BE2C (cell line): ENCODE measurements at regions not wholly inside any gene's neighbourhood (a gene's known extent, or its start where the extent isn't known, plus 50 kb on each side); places are given as distances from the start of the nearest gene placed in this dataset.

Experiments used
- DNase-seq: peaks from one replicate; pipeline ENCODE4 v3.0.0-alpha.2; 2020
- H3K27me3 ChIP-seq: fragments of 250-450 bp; sonication (Bioruptor Pico); 2 replicates; pipeline ENCODE4 v1.5.1; 2020; ENCODE audit warnings: mild to moderate bottlenecking
- H3K36me3 ChIP-seq: fragments of 250-450 bp; sonication (Bioruptor Pico); 2 replicates; pipeline ENCODE4 v1.5.1; 2020; ENCODE audit warnings: mild to moderate bottlenecking
- H3K4me1 ChIP-seq: fragments of 250-450 bp; sonication (Bioruptor Pico); 2 replicates; pipeline ENCODE4 v1.5.1; 2020
- H3K4me3 ChIP-seq: 2 replicates; pipeline ENCODE4 v1.5.1; 2011; ENCODE audit warnings: low read depth, low read length
- H3K9me3 ChIP-seq: fragments of 250-450 bp; sonication (Bioruptor Pico); 2 replicates; pipeline ENCODE4 v1.5.1; 2020
- TF ChIP-seq, protein P1 (sequence below): IDR thresholded peaks from 2 replicates; pipeline ENCODE4 v1.5.1; 2012; ENCODE audit warnings: mild to moderate bottlenecking, low read depth, low read length

DNA sequence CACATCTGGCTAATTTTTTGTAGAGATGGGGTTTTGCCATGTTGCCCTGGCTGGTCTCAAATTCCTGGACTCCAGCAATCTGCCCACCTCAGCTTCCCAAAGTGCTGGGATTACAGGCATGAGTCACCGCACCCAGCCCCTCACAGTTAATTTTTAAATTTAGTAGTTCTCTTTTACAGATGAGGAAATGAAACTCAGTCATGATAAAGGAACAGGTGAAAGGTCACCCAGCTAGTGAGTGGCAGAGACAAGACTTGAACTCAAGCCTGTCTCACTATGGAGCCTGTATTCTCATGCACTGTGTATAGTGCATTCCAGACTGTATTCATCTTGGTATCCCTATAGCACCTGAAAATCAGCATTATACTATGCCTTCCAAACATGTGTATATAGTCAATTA, 77.1 kb upstream of the WSB1 start:
- no peak for DNase-seq
- no peaks in the 10 kb centered on the region for H3K4me1 ChIP-seq
- TF ChIP-seq, protein P1, sequence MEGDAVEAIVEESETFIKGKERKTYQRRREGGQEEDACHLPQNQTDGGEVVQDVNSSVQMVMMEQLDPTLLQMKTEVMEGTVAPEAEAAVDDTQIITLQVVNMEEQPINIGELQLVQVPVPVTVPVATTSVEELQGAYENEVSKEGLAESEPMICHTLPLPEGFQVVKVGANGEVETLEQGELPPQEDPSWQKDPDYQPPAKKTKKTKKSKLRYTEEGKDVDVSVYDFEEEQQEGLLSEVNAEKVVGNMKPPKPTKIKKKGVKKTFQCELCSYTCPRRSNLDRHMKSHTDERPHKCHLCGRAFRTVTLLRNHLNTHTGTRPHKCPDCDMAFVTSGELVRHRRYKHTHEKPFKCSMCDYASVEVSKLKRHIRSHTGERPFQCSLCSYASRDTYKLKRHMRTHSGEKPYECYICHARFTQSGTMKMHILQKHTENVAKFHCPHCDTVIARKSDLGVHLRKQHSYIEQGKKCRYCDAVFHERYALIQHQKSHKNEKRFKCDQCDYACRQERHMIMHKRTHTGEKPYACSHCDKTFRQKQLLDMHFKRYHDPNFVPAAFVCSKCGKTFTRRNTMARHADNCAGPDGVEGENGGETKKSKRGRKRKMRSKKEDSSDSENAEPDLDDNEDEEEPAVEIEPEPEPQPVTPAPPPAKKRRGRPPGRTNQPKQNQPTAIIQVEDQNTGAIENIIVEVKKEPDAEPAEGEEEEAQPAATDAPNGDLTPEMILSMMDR = no peak
- no peak overlapping the region for H3K4me3 ChIP-seq
- H3K9me3 ChIP-seq = no peaks in the 10 kb centered on the region
- no peaks in the 10 kb centered on the region for H3K36me3 ChIP-seq
- H3K27me3 ChIP-seq = no peaks in the 10 kb centered on the region

DNA sequence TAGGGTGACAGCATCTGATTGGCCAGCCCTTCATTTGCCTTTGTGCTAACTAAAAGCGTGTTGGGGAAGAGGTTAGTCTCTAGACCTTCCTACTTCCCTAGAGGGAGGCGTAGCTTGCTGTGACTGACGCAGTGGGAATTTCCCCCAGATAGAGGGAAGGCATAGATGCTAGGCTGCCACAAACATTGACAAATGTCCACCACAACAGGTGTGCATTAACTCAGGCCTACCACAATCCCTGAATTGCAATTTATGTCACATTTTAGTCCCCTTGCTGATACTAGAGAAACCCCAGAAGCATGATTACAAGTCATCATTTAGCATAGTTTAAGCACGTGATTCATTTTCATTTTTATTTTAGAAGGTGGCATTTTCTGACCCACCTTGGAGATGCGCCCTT, 76.3 kb upstream of the WSB1 start:
- TF ChIP-seq, protein P1 = no peak
- no peaks in the 10 kb centered on the region for H3K4me1 ChIP-seq
- no peaks in the 10 kb centered on the region for H3K36me3 ChIP-seq

DNA sequence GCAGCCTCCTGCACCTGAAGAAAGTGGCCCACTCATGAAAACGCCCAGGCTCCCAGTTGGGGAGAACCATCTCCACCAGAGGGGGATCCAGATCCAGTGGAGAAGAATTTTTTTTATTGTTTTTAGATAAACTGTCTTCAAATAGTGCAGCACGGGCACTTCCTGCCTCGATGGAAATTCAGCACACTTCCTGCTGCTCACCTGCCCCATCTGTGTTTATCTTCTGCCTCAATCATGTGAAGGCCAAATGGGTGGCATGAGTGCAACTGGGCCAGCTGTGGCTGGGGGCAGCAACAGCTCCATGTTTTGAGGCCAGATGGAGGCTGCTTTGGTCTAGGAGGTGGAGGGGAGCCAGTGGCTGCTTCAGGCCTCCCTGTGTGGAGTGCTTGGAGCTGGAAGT, 75.9 kb upstream of the WSB1 start:
- no peaks in the 10 kb centered on the region for H3K9me3 ChIP-seq
- H3K36me3 ChIP-seq = no peaks in the 10 kb centered on the region
- no peaks in the 10 kb centered on the region for H3K4me1 ChIP-seq
- no peak for DNase-seq
- TF ChIP-seq, protein P1 = no peak
- no peaks in the 10 kb centered on the region for H3K27me3 ChIP-seq
- no peak overlapping the region for H3K4me3 ChIP-seq

More for the DNA sequence above, 76.3 kb upstream of the WSB1 start:
- Histone ChIP-seq H3K27me3 (no peaks in the 10 kb centered on the region), H3K4me3 (no peak overlapping the region), H3K9me3 (no peaks in the 10 kb centered on the region)
- no peak for DNase-seq

DNA sequence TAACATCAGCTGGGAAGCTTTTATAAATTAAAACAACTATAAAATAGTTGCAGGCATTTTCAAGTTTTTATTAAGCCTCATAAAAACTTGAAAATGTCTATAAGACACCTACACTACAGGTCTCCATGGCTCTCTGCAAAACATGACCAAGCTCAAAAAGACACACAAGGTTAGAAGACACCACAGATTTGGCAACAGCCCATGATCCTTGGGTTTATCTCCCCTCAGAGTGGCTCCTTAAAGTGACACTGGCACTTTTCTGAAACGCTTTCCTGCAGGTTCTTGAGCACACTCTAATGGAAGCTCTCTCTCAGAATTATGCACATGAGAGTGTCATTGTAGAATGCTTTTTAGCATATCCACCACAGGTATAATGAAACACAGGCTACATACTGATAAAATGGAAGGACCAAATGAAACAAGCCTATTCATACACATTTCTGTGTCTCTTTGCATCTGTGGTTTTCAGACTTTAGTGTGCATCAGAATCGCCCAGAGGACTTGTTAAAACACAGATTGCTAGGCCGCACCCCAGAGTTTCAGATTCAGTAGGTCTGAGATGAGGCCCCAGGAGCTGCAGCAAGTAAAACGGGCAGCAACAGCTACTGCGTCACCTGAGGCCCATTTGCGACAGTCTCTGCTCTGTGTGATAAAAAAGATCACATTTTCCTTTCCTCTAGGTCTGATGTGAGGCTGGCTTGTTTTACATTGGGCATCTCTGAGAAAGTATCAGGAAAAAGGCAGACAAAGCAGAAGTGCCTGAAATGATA, 75.0 kb upstream of the WSB1 start:
- TF ChIP-seq, protein P1 = no peak
- Histone ChIP-seq H3K9me3 (no peaks in the 10 kb centered on the region), H3K27me3 (no peaks in the 10 kb centered on the region), H3K36me3 (no peaks in the 10 kb centered on the region), H3K4me1 (no peaks in the 10 kb centered on the region), H3K4me3 (no peak overlapping the region)
- DNase-seq = no peak

DNA sequence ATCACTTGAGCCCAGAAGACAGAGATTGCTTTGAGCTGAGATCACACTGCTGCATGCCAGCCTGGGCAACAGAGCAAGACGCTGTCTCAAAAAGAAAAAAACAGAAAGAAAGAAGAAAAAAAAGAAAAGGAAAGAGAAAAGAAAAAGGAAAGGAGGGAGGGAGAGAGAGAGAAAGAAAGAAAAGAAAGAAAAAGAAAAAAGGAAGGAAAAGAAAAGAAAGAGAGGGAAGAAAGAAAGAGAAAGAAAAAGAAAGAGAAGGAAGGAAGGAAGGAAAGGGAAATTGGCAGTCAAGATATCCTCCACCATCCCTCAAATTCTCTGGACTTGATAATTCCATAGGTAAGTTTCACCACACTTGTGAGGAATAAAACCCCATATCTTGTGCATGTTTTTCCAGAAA, 71.4 kb upstream of the WSB1 start:
- H3K4me3 ChIP-seq = no peak overlapping the region
- no peaks in the 10 kb centered on the region for H3K4me1 ChIP-seq
- DNase-seq = no peak
- TF ChIP-seq, protein P1 = no peak
- H3K9me3 ChIP-seq = no peaks in the 10 kb centered on the region
- H3K36me3 ChIP-seq = no peaks in the 10 kb centered on the region
- H3K27me3 ChIP-seq = no peaks in the 10 kb centered on the region

DNA sequence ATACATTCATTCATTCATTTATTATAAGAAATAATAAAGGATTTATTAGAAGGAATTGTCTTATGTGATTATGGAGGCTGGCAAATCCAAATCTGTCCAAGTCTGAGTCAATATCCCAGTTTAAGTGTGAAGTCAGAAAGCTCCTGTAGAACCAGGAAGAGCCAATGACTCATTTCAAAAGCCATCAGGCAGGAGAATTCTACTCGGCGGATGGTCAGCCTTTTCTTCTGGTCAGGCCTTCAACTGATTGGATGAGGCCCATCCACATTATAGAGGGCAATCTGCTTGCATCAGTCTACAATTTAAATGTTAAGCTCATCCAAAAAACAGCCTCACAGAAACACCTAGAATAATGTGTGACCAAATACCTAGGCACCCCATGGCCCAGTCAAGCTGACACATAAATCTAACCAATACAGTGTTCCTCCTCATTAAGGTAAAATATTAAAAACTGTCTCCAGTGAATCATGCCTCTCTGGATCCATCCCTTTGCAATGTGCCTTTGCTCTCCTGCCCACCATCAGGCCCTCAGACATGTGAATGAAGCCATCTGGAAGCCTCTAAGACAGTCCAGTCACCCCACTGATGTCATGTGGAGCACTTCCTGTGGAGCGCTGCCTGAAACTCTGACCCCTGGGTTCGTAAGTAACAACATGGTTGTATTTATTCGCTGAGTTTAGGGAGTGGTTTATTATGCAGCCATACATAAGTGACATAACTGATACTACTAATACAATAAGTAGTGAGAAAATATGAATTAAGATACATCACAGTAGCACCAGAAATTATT, 69.2 kb upstream of the WSB1 start:
- TF ChIP-seq, protein P1 = no peak
- Histone ChIP-seq H3K36me3 (no peaks in the 10 kb centered on the region), H3K9me3 (no peaks in the 10 kb centered on the region), H3K4me1 (no peaks in the 10 kb centered on the region), H3K27me3 (no peaks in the 10 kb centered on the region), H3K4me3 (no peak overlapping the region)
- DNase-seq = no peak
